ENCODE measurements at regions not wholly inside any gene's neighbourhood (a gene's known extent, or its start where the extent isn't known, plus 50 kb on each side); places are given as distances from the start of the nearest gene placed in this dataset.

DNA sequence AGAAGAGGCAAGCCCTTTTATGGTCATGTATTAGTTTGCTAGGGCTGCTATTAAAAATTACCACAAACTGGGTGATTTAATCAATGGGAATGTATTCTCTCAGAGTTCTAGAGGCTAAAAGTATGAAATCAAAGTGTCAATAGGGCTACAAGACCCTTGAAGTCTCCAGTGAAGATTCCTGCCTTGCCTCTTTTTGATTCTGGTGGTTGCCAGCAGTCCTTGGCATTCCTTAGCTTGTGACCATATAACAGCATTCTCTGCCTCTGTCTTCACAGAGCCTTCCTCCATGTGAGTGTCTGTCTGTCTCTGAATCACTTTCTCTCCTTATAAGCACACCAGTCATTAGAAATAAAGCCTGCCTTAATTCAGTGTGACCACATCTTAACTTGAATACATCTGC is 282.7 kb downstream of the KCNN2 start:
- Mint-ChIP-seq H3K27ac (no peak overlapping the region), H3K36me3 (ENCODE audit: low read depth) (no peaks in the 10 kb centered on the region), H3K9me3 (peaks cover 16% of the 10 kb centered on the region), H3K27me3 (ENCODE audit: low read depth, poor library complexity) (no peaks in the 10 kb centered on the region), H3K4me1 (no peaks in the 10 kb centered on the region), H3K4me3 (no peak overlapping the region)
- TF ChIP-seq, protein P1, sequence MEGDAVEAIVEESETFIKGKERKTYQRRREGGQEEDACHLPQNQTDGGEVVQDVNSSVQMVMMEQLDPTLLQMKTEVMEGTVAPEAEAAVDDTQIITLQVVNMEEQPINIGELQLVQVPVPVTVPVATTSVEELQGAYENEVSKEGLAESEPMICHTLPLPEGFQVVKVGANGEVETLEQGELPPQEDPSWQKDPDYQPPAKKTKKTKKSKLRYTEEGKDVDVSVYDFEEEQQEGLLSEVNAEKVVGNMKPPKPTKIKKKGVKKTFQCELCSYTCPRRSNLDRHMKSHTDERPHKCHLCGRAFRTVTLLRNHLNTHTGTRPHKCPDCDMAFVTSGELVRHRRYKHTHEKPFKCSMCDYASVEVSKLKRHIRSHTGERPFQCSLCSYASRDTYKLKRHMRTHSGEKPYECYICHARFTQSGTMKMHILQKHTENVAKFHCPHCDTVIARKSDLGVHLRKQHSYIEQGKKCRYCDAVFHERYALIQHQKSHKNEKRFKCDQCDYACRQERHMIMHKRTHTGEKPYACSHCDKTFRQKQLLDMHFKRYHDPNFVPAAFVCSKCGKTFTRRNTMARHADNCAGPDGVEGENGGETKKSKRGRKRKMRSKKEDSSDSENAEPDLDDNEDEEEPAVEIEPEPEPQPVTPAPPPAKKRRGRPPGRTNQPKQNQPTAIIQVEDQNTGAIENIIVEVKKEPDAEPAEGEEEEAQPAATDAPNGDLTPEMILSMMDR (IDR thresholded peaks at IDR 0.05) = no peak
- DNase-seq = no peak

DNA sequence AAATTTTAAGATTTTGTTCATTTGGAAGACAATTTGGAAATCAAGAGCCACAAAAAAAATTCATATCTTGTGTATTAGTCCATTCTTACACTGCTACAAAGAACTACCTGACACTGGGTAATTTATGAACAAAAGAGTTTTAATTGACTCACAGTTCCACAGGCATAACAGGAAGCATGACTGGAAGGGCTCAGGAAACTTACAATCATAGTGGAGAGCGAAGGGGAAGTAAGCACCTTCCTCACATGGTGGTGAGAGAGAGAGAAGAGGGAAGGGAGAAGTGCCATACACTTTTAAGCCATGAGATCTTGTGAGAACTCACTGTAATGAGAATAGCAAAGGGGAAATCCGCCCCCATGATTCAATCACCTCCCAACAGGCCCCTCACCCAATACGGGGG is 274.4 kb downstream of the KCNN2 start:
- Mint-ChIP-seq H3K36me3 (ENCODE audit: low read depth) (no peaks in the 10 kb centered on the region), H3K27ac (peak overlapping the region; percentile 29), H3K27me3 (ENCODE audit: low read depth, poor library complexity) (peaks cover 3% of the 10 kb centered on the region), H3K4me1 (no peaks in the 10 kb centered on the region), H3K9me3 (peaks cover 3% of the 10 kb centered on the region), H3K4me3 (no peak overlapping the region)
- DNase-seq = no peak
- TF ChIP-seq, protein P1 (IDR thresholded peaks at IDR 0.05) = no peak

- Mint-ChIP-seq H3K4me1 (no peaks in the 10 kb centered on the region), H3K4me3 (no peak overlapping the region), H3K36me3 (ENCODE audit: low read depth) (no peaks in the 10 kb centered on the region), H3K27ac (no peak overlapping the region), H3K9me3 (no peaks in the 10 kb centered on the region), H3K27me3 (ENCODE audit: low read depth, poor library complexity) (peaks cover 3% of the 10 kb centered on the region)
- TF ChIP-seq, protein P1 (IDR thresholded peaks at IDR 0.05) = no peak
- no peak for DNase-seq
These were observed 273.4 kb downstream of the KCNN2 start for GRCh38 chr5:114634967-114635901.

DNA sequence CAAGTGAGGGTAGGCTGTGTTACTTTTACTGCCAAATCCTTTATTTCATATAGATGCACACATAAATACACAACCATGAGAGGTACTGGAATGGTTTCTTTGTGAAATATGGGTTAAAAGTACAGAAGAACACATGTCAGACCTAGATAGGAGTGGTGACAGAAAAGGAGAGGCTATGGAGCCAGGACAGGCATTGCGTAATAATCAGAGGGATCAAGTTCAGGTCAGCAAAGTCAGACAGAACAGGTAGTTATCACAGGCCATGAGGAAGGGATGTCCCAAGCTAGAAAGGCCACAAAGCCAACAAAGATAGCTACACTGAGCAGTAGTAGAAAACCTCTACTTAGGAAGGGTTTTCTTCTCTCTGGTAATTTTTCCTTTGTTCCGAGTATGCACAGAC is 272.6 kb downstream of the KCNN2 start:
- H3K4me1 Mint-ChIP-seq = no peaks in the 10 kb centered on the region
- TF ChIP-seq, protein P1 (IDR thresholded peaks at IDR 0.05) = no peak
- H3K27ac Mint-ChIP-seq = no peak overlapping the region

GRCh38 chr5:114612406-114612805 is 250.5 kb downstream of the KCNN2 start:
- Mint-ChIP-seq H3K4me1 (no peaks in the 10 kb centered on the region), H3K36me3 (ENCODE audit: low read depth) (no peaks in the 10 kb centered on the region), H3K27ac (no peak overlapping the region)

More for the DNA sequence above, 272.6 kb downstream of the KCNN2 start:
- no peaks in the 10 kb centered on the region for H3K36me3 Mint-ChIP-seq (ENCODE audit: low read depth)
- no peak for DNase-seq
- no peaks in the 10 kb centered on the region for H3K9me3 Mint-ChIP-seq
- H3K27me3 Mint-ChIP-seq (ENCODE audit: low read depth, poor library complexity) = peaks cover 3% of the 10 kb centered on the region
- H3K4me3 Mint-ChIP-seq = no peak overlapping the region

More at GRCh38 chr5:114612406-114612805, 250.5 kb downstream of the KCNN2 start:
- TF ChIP-seq, protein P1 (IDR thresholded peaks at IDR 0.05) = no peak
- no peak for DNase-seq
- H3K27me3 Mint-ChIP-seq (ENCODE audit: low read depth, poor library complexity) = peaks cover 7% of the 10 kb centered on the region
- H3K4me3 Mint-ChIP-seq = no peak overlapping the region
- H3K9me3 Mint-ChIP-seq = peaks cover 11% of the 10 kb centered on the region
